H7 (cell line): ENCODE measurements at regions not wholly inside any gene's neighbourhood (a gene's known extent, or its start where the extent isn't known, plus 50 kb on each side); places are given as distances from the start of the nearest gene placed in this dataset.

ENCODE experiments used
- DNase-seq: peaks from one replicate; pipeline ENCODE4 v3.0.0; 2012
- H3K27me3 ChIP-seq: 2 replicates; pipeline ENCODE4 v1.6.0; 2011; ENCODE audit warnings: mild to moderate bottlenecking, low read length; ENCODE audit not compliant: control insufficient read depth, insufficient read depth
- H3K36me3 ChIP-seq: replicated peaks from 2 replicates; pipeline ENCODE4 v1.5.1; 2011; ENCODE audit warnings: low read length; ENCODE audit not compliant: control insufficient read depth, insufficient read depth
- H3K4me3 ChIP-seq: 2 replicates; pipeline ENCODE4 v1.5.1; 2011; ENCODE audit warnings: low read depth, mild to moderate bottlenecking, control low read depth, low read length, moderate library complexity; ENCODE audit not compliant: insufficient read depth

GRCh38 chr12:74985293-74985985 is 224.2 kb downstream of the KCNC2 start:
- Histone ChIP-seq H3K27me3 (no peaks in the 10 kb centered on the region), H3K4me3 (no peak overlapping the region), H3K36me3 (no peaks in the 10 kb centered on the region)
- no peak for DNase-seq

GRCh38 chr12:74985986-74986319 is 223.7 kb downstream of the KCNC2 start:
- DNase-seq: no peak
- H3K27me3 ChIP-seq: no peaks in the 10 kb centered on the region
- no peak overlapping the region for H3K4me3 ChIP-seq
- no peaks in the 10 kb centered on the region for H3K36me3 ChIP-seq

GRCh38 chr12:74988156-74988555 is 221.5 kb downstream of the KCNC2 start:
- no peaks in the 10 kb centered on the region for H3K27me3 ChIP-seq
- no peaks in the 10 kb centered on the region for H3K36me3 ChIP-seq
- H3K4me3 ChIP-seq: no peak overlapping the region
- no peak for DNase-seq
